ENCODE measurements at regions not wholly inside any gene's neighbourhood (a gene's known extent, or its start where the extent isn't known, plus 50 kb on each side); places are given as distances from the start of the nearest gene placed in this dataset.

DNA sequence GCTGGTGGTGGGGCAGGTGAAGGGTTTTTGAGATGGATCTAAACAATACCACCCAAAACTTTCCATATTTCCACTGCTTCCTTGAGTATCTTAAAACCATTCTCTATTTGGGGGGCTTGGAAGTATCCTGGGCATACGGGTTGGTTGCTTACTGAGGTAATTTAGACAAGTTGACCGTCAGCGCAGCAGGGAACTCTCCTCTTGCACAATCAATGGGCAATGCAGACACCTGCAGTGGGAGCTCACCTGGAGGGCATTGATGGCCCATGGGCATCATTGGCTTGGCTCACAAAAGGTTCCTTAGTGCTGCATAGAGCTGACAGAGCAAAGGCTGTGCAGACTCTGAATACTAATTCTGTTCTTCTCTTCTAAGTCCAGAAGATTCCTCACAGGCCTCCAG is 101.5 kb downstream of the EPDR1 start:
- TF ChIP-seq, protein P1, sequence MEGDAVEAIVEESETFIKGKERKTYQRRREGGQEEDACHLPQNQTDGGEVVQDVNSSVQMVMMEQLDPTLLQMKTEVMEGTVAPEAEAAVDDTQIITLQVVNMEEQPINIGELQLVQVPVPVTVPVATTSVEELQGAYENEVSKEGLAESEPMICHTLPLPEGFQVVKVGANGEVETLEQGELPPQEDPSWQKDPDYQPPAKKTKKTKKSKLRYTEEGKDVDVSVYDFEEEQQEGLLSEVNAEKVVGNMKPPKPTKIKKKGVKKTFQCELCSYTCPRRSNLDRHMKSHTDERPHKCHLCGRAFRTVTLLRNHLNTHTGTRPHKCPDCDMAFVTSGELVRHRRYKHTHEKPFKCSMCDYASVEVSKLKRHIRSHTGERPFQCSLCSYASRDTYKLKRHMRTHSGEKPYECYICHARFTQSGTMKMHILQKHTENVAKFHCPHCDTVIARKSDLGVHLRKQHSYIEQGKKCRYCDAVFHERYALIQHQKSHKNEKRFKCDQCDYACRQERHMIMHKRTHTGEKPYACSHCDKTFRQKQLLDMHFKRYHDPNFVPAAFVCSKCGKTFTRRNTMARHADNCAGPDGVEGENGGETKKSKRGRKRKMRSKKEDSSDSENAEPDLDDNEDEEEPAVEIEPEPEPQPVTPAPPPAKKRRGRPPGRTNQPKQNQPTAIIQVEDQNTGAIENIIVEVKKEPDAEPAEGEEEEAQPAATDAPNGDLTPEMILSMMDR (IDR thresholded peaks at IDR 0.05; ENCODE audit: low read depth, low read length), result no peak
- DNase-seq (ENCODE audit: low read depth in 2 of 2), result no peak

DNA sequence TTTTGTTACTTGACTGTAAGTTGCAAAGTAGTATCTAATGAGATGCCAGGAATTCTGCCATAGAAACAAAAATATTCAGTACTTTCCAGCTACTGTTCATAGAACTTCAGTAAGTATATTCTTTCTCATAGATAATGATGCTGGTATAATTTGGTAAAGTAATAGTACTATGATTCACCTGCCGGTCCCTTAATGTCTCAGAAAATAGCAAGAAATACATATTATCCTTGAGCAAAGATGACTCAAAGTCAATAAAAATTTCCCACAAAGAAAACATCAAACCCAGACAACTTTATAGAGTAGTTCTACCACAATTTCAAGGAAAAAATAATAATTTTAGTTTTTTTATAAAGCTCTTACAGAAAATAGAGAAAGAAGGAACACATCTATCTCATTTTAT is 105.4 kb downstream of the EPDR1 start:
- DNase-seq (ENCODE audit: low read depth in 2 of 2), result peak in 1 of 2 donors; percentile 4
- TF ChIP-seq, protein P1 (IDR thresholded peaks at IDR 0.05; ENCODE audit: low read depth, low read length), result no peak
- no peak overlapping the region for H3K4me3 ChIP-seq (replicated peaks in 1 of 2; ENCODE audit: low read depth in 2 of 2, low read length in 2 of 2)

More for the DNA sequence above, 101.5 kb downstream of the EPDR1 start:
- H3K4me3 ChIP-seq (replicated peaks in 1 of 2; ENCODE audit: low read depth in 2 of 2, low read length in 2 of 2), result no peak overlapping the region

DNA sequence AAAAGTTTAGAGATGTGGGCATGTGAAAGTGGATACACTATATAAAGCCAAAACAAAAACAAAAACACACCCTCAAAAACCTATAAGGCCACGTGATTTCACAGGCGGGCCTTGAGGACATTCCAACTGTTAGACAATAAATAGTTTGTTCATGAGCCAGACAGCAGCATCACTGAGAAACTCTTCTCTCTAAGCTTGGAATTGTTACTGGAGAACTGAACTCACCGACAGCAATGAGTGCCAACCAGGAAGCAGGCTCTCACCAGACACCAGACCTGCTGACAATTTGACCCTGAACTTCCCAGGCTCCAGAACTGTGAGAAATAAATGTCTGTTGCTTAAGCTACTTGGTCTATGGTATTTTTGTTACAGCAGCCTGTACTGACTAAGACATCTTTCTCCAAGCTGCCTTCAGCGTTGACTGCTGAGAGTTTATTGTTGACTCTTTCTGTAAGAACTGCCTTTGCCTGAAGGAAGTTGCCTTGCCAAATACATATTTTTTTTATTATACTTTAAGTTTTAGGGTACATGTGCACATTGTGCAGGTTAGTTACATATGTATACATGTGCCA is 107.5 kb downstream of the EPDR1 start:
- TF ChIP-seq, protein P1 (IDR thresholded peaks at IDR 0.05; ENCODE audit: low read depth, low read length), result no peak

DNA sequence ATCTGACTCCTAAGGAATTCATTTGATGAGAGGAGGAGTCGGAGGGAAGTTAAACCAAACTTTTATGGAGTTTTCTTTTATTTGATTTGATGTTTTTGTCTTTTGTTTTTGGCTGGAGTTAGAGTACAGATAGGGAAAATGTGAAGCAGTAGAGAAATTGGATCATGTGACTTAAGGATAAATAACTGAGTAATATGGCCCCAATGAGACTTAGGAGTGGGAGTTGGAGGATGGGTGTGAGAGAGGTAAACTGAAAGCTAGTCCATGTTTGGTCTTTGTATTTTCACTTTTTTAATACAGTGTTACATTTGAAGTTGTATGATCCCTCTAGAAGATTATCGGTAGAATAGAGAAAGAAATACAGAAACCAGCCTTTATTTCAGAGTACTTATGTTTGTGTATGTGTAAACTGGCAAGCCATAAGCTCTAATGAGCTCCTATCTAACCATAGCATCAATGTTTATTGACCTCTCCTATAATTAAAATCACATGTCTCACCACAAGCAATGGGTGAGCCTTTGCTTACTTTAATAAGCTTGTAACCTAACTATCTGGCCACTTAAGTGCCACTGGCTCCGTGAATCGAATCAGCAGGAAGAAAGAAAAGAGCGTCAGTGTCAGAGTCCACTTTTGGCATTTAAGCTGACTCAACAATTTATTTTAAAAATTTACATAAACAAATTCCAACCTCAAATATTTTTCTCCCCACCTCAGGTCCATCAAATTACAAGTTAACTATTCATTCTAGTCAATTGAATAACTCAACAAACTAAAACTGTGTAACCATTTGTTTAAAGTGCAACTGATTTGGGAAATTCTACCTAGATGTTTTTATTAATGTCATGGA is 113.8 kb downstream of the EPDR1 start:
- no peak overlapping the region for H3K4me3 ChIP-seq (replicated peaks in 1 of 2; ENCODE audit: low read depth in 2 of 2, low read length in 2 of 2)
- no peak for DNase-seq (ENCODE audit: low read depth in 2 of 2)
- TF ChIP-seq, protein P1 (IDR thresholded peaks at IDR 0.05; ENCODE audit: low read depth, low read length), result no peak

More for the DNA sequence above, 107.5 kb downstream of the EPDR1 start:
- peak in 1 of 2 donors; percentile 22 for DNase-seq (ENCODE audit: low read depth in 2 of 2)
- no peak overlapping the region for H3K4me3 ChIP-seq (replicated peaks in 1 of 2; ENCODE audit: low read depth in 2 of 2, low read length in 2 of 2)

DNA sequence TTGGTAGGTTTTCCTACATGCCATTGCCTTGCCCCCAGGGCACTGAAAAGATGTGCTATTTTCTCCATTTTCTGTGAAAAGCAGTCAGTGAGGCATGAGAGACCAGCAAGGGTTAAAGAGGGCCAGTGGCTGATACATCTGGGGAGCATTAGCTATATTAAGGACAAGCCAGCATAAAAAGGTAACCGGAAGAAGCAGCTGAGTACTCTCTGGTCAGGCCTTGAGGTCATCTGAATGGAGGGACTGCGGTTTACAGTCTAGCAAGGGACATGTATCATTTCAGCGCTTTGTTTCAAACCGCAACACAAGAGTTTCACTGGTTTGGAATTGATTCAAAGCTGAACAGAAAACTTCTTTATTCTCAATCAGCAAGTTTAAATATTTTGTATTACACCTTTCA is 120.4 kb downstream of the EPDR1 start:
- no peak for DNase-seq (ENCODE audit: low read depth in 2 of 2)
- TF ChIP-seq, protein P1 (IDR thresholded peaks at IDR 0.05; ENCODE audit: low read depth, low read length), result no peak
- no peak overlapping the region for H3K4me3 ChIP-seq (replicated peaks in 1 of 2; ENCODE audit: low read depth in 2 of 2, low read length in 2 of 2)

DNA sequence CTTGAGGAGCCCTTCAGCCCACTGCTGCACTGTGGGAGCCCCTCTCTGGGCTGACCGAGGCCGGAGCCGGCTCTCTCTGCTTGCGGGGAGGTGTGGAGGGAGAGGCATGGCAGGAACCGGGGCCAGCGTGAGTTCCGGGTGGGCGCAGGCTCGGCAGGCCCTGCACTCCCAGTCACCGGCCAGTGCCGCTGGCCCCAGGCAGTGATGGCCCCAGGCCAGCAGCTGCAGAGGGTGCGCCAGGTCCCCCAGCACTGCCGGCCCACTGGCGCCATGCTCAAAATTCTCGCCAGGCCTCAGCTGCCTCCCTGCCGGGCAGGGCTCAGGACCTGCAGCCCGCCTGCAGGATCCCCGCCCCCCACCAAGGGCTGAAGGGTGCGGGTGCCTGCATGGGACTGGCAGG is 128.4 kb upstream of the STARD3NL start:
- H3K4me3 ChIP-seq (replicated peaks in 1 of 2; ENCODE audit: low read depth in 2 of 2, low read length in 2 of 2), result no peak overlapping the region
- DNase-seq (ENCODE audit: low read depth in 2 of 2), result no peak
- TF ChIP-seq, protein P1 (IDR thresholded peaks at IDR 0.05; ENCODE audit: low read depth, low read length), result no peak
